ENCODE measurements at regions not wholly inside any gene's neighbourhood (a gene's known extent, or its start where the extent isn't known, plus 50 kb on each side); places are given as distances from the start of the nearest gene placed in this dataset.
"Not testable (repeated sequence)": the region's sequence is repeated elsewhere in the genome, so short reads cannot be mapped to it uniquely, and the experiment has no call there.

- TF ChIP-seq CTCF, POLR2A, POLR2AphosphoS5, EP300 (IDR thresholded peaks at IDR 0.05): not testable (repeated sequence)
These were observed 290.8 kb upstream of the PLGLB2 start for GRCh38 chr2:87457129-87457499.
